Psoas muscle (tissue), 7 donors: ENCODE measurements at regions not wholly inside any gene's neighbourhood (a gene's known extent, or its start where the extent isn't known, plus 50 kb on each side); places are given as distances from the start of the nearest gene placed in this dataset.

ENCODE experiments used
- ATAC-seq, 4 donors: fragments of 200-7000 bp; cut with Tn5 transposase; one replicate each; pipeline ENCODE4 v1.9.1; 2020; ENCODE audit warnings: moderate library complexity in 3 of 4, mild to moderate bottlenecking in 2 of 4
- DNase-seq, 2 donors: peaks; one replicate each; pipeline ENCODE4 v3.0.0-alpha.2; 2020
- H3K27ac ChIP-seq: fragments of 200-600 bp; one replicate; pipeline ENCODE4 v1.8.0; 2022
- H3K27me3 ChIP-seq, 3 donors: fragments of 200-600 bp in 1 of 3; one replicate each; pipeline versions ENCODE4 v1.6.1 to v1.8.0; 2013 to 2022; ENCODE audit warnings: low read length in 2 of 3, mild to moderate bottlenecking in 2 of 3, moderate library complexity in 1 of 3; ENCODE audit not compliant: insufficient read depth in 3 of 3
- H3K36me3 ChIP-seq, 2 donors: fragments of 200-600 bp in 1 of 2; one replicate each; pipeline versions ENCODE4 v1.6.1 to v1.8.0; 2013 to 2022; ENCODE audit warnings: low read depth in 1 of 2, mild to moderate bottlenecking in 1 of 2, moderate library complexity in 1 of 2; ENCODE audit not compliant: insufficient read depth in 1 of 2
- H3K4me1 ChIP-seq: fragments of 200-600 bp; one replicate; pipeline ENCODE4 v1.8.0; 2022
- H3K4me3 ChIP-seq: fragments of 200-600 bp; one replicate; pipeline ENCODE4 v1.8.0; 2022; ENCODE audit warnings: mild to moderate bottlenecking
- H3K9me3 ChIP-seq: fragments of 200-600 bp; one replicate; pipeline ENCODE4 v1.8.0; 2022
- WGBS, 3 donors: extraction: QIAGEN DNeasy Blood & Tissue Kit; methylation state at CpG; one replicate each; pipeline versions ENCODE4 v1.1.6 to v1.1.7; 2013; 5-methylcytosine and 5-hydroxymethylcytosine counted together
- intact Hi-C, 2 donors: fragments of 100-400 bp; cut with DNase I; formaldehyde crosslinking; loops; one replicate each; pipeline versions ENCODE4 v1.11.0 to v1.14.2; 2022
- TF ChIP-seq, protein P1 (sequence below): fragments of 200-600 bp; IDR thresholded peaks from one replicate; pipeline ENCODE4 v1.8.0; 2022; ENCODE audit warnings: antibody characterized with exemption
- donor health status: healthy with polysubstance abuse.
- donor health status: DM: no; HTN: no; CAD: no; lungs with moderate emphysema.
- donor health status: Bipolar disorder and iron deficiency.
- donor health status: healthy.
- donor health status: DM: yes; HTN: yes; CAD: no.
- donor health status: DM: no; HTN: no; CAD: no.
- donor health status: DM: yes; HTN: yes; CAD: no.

- H3K4me3 ChIP-seq: no peak overlapping the region
- ATAC-seq: no peak
- no peaks in the 10 kb centered on the region for H3K36me3 ChIP-seq
- H3K9me3 ChIP-seq: peaks cover 3% of the 10 kb centered on the region
- TF ChIP-seq, protein P1, sequence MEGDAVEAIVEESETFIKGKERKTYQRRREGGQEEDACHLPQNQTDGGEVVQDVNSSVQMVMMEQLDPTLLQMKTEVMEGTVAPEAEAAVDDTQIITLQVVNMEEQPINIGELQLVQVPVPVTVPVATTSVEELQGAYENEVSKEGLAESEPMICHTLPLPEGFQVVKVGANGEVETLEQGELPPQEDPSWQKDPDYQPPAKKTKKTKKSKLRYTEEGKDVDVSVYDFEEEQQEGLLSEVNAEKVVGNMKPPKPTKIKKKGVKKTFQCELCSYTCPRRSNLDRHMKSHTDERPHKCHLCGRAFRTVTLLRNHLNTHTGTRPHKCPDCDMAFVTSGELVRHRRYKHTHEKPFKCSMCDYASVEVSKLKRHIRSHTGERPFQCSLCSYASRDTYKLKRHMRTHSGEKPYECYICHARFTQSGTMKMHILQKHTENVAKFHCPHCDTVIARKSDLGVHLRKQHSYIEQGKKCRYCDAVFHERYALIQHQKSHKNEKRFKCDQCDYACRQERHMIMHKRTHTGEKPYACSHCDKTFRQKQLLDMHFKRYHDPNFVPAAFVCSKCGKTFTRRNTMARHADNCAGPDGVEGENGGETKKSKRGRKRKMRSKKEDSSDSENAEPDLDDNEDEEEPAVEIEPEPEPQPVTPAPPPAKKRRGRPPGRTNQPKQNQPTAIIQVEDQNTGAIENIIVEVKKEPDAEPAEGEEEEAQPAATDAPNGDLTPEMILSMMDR: no peak
- 31 to 46% (median 37%) methylated on average over 2 of the region's 2 CpGs for WGBS, 3 donors
- H3K27me3 ChIP-seq: peaks cover 0 to 1% (median 0%) of the 10 kb centered on the region in 3 donors
- no peaks in the 10 kb centered on the region for H3K4me1 ChIP-seq
- H3K27ac ChIP-seq: no peak overlapping the region
- no peak for DNase-seq
- intact Hi-C loops: no loop called here
These were observed 82.6 kb upstream of the IGF1 start for GRCh38 chr12:102562836-102563425.

- no peak overlapping the region for H3K27ac ChIP-seq
- intact Hi-C loops: no loop called here
- H3K4me3 ChIP-seq: no peak overlapping the region
- ATAC-seq: no peak
- WGBS, 3 donors: 80 to 90% (median 85%) methylated on average over 2 of the region's 2 CpGs
- no peaks in the 10 kb centered on the region for H3K4me1 ChIP-seq
- no peaks in the 10 kb centered on the region for H3K9me3 ChIP-seq
- H3K27me3 ChIP-seq: no peaks in the 10 kb centered on the region
- TF ChIP-seq, protein P1: no peak
- H3K36me3 ChIP-seq: no peaks in the 10 kb centered on the region
- no peak for DNase-seq
These were observed 70.8 kb upstream of the IGF1 start for GRCh38 chr12:102551186-102551585.

GRCh38 chr12:102549691-102550090, 69.3 kb upstream of the IGF1 start:
- H3K4me3 ChIP-seq: no peak overlapping the region
- no peak for ATAC-seq

GRCh38 chr12:102548543-102548942, 68.2 kb upstream of the IGF1 start:
- WGBS, 3 donors: 19 to 51% (median 31%) methylated on average over 3 of the region's 3 CpGs
- Histone ChIP-seq H3K4me3 (no peak overlapping the region), H3K27ac (no peak overlapping the region), H3K36me3 (no peaks in the 10 kb centered on the region), H3K9me3 (no peaks in the 10 kb centered on the region), H3K4me1 (no peaks in the 10 kb centered on the region), H3K27me3 (no peaks in the 10 kb centered on the region)
- peak in 1 of 2 donors; percentile 61 for DNase-seq
- ATAC-seq: no peak
- intact Hi-C loops: no loop called here
- TF ChIP-seq, protein P1: no peak

More at GRCh38 chr12:102549691-102550090, 69.3 kb upstream of the IGF1 start:
- TF ChIP-seq, protein P1: no peak
- WGBS, 3 donors: 68 to 78% (median 77%) methylated on average over 5 of the region's 5 CpGs
- no peaks in the 10 kb centered on the region for H3K27me3 ChIP-seq
- intact Hi-C loops: no loop called here
- no peak for DNase-seq
- no peak overlapping the region for H3K27ac ChIP-seq
- no peaks in the 10 kb centered on the region for H3K36me3 ChIP-seq
- no peaks in the 10 kb centered on the region for H3K9me3 ChIP-seq
- no peaks in the 10 kb centered on the region for H3K4me1 ChIP-seq
